ENCODE measurements at regions not wholly inside any gene's neighbourhood (a gene's known extent, or its start where the extent isn't known, plus 50 kb on each side); places are given as distances from the start of the nearest gene placed in this dataset.

GRCh38 chr7:25388681-25389080 is 160.4 kb upstream of the NPVF start:
- TF ChIP-seq CTCF (IDR thresholded peaks at IDR 0.05): no peak
- Histone ChIP-seq H3K36me3 (ENCODE audit: low read depth) (no peaks in the 10 kb centered on the region), H3K4me3 (no peak overlapping the region), H3K9me3 (no peaks in the 10 kb centered on the region), H3K4me1 (ENCODE audit: low read depth) (no peaks in the 10 kb centered on the region)
- ATAC-seq (peak; percentile 14), DNase-seq (no peak)
- intact Hi-C loops (cut with DNase I, micrococcal nuclease): loop anchor here (2.0 to 5.0 kb wide), 2 partner anchors 126 to 128 kb away; no protein-coding TSS in a partner anchor

DNA sequence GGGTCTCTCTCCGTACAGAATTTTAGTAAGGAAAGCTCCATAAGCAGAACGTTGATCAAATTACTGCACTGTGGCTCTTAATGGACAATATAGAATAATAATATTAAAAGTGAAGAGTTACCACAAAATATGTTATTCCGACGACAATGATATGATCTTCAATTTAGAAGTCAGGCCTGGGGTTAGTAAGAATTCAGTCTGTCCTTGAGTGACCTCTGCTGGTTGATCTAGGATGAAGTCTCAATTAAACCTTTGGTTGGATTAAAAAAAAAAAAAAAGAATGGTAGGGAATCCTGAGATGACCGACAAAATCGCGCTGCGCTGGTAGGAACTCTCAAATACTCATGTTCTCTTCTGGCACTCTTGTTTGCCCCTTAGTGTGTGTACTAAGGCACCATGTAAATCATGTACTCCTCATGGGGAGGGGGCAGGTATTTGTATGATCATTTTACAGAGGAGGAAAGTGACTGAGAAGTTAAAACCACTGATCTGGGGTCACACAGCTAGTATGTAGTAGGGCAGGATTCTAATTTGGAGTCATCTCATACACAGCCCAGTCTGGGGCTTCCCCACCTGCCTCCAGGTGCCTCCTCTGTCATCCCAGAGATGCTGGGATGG is 161.3 kb upstream of the NPVF start:
- Histone ChIP-seq H3K36me3 (ENCODE audit: low read depth) (no peaks in the 10 kb centered on the region), H3K4me3 (no peak overlapping the region), H3K4me1 (ENCODE audit: low read depth) (no peaks in the 10 kb centered on the region), H3K9me3 (no peaks in the 10 kb centered on the region)
- TF ChIP-seq CTCF (IDR thresholded peaks at IDR 0.05): no peak
- intact Hi-C loops (cut with DNase I, micrococcal nuclease): loop anchor here (2.0 to 5.0 kb wide), 4 partner anchors 127 to 463 kb away; no protein-coding TSS in a partner anchor
- peak; percentile 79 for ATAC-seq
- peak in 1 of 3 donors; percentile 73 for DNase-seq

DNA sequence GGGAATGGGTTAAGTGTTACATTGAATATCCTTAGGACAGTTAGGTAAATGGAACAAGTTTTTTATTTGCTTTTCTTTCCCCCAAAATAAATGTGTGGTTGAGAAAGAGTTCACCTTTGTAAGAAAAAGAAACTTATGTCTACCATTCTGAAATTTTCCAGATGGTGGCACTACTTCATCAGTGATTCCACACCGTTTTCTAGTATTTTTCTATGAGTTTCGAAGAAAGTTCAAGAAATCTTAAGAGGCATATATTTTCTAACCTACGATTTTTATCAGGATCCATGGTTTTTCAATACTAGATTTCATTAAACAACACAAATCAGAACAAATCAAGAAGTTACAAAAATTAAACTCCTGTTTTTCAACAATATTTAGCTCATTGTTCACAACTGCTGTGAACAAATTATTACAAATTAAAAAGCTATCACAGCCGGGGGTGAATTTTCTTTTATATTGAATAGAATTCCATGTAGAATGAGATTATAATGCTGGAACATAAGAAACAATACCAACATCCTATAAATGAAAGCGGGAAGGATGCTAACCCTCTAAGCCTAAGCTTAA is 163.1 kb upstream of the NPVF start:
- intact Hi-C loops (cut with DNase I, micrococcal nuclease): loop anchor here (5.0 kb wide), 2 partner anchors 176 to 461 kb away; no protein-coding TSS in a partner anchor
- no peaks in the 10 kb centered on the region for H3K4me1 ChIP-seq (ENCODE audit: low read depth)
- ATAC-seq: no peak
- no peak overlapping the region for H3K4me3 ChIP-seq
- no peaks in the 10 kb centered on the region for H3K36me3 ChIP-seq (ENCODE audit: low read depth)
- no peaks in the 10 kb centered on the region for H3K9me3 ChIP-seq
- DNase-seq: no peak
- TF ChIP-seq CTCF (IDR thresholded peaks at IDR 0.05): no peak

GRCh38 chr7:25391961-25392587 is 163.8 kb upstream of the NPVF start:
- H3K36me3 ChIP-seq (ENCODE audit: low read depth): no peaks in the 10 kb centered on the region
- H3K9me3 ChIP-seq: no peaks in the 10 kb centered on the region
- no peaks in the 10 kb centered on the region for H3K4me1 ChIP-seq (ENCODE audit: low read depth)
- TF ChIP-seq CTCF (IDR thresholded peaks at IDR 0.05): no peak
- no peak for DNase-seq
- intact Hi-C loops (cut with DNase I, micrococcal nuclease): loop anchor here (5.0 kb wide), 2 partner anchors 175 to 460 kb away; no protein-coding TSS in a partner anchor
- no peak for ATAC-seq
- H3K4me3 ChIP-seq: no peak overlapping the region

GRCh38 chr7:25392588-25393338 is 164.5 kb upstream of the NPVF start:
- Histone ChIP-seq H3K36me3 (ENCODE audit: low read depth) (no peaks in the 10 kb centered on the region), H3K4me3 (no peak overlapping the region), H3K4me1 (ENCODE audit: low read depth) (no peaks in the 10 kb centered on the region), H3K9me3 (no peaks in the 10 kb centered on the region)
- no peak for ATAC-seq
- no peak for TF ChIP-seq CTCF (IDR thresholded peaks at IDR 0.05)
- intact Hi-C loops (cut with DNase I, micrococcal nuclease): loop anchor here (5.0 kb wide), 2 partner anchors 175 to 460 kb away; no protein-coding TSS in a partner anchor
- no peak for DNase-seq
